ENCODE measurements at regions not wholly inside any gene's neighbourhood (a gene's known extent, or its start where the extent isn't known, plus 50 kb on each side); places are given as distances from the start of the nearest gene placed in this dataset.

DNA sequence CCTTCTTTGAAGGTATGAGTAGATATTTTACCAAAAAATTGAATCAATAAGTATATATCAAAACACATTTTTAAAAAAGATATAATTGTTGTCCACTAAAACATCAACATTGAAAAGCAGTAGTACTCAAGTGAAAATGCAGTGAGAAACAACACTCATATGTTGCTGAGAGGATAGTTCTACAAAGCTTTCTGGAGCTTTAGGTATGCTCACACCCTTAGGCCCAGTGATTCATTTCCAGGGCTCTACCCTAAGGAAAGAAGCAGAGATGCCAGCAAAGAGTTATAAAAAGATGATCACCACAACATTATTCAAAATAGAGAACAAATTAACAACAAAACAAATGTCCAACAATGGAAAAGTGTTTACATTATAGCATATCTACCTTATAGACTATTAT, 197.3 kb upstream of the CCDC150 start:
- H3K27ac Mint-ChIP-seq: no peak overlapping the region
- no peaks in the 10 kb centered on the region for H3K9me3 Mint-ChIP-seq
- H3K36me3 Mint-ChIP-seq (ENCODE audit: low read depth): no peaks in the 10 kb centered on the region
- H3K4me3 Mint-ChIP-seq: no peak overlapping the region
- no peaks in the 10 kb centered on the region for H3K4me1 Mint-ChIP-seq
- no peak for ATAC-seq (replicated peaks)
- peaks cover 12% of the 10 kb centered on the region for H3K27me3 Mint-ChIP-seq

DNA sequence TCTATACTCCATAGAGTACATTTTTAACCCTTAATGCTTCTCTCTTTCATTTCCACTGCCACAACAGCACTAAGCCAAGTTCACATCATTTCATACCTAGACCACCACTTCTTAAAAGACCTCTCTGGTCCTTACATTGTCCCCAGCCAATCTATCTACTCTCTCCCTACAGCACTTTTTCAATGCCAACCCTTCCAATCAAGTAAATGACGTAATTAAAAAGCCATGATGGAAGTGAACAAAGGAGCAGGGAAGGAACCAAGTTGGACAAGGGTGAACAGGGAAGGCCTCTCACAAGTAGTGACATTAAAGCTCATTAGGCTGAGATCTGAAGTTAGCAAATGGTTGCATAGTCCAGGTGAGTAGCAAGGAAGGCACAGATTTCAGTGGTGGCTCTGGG, 195.1 kb upstream of the CCDC150 start:
- H3K36me3 Mint-ChIP-seq (ENCODE audit: low read depth): no peaks in the 10 kb centered on the region
- no peak for ATAC-seq (replicated peaks)
- no peak overlapping the region for H3K27ac Mint-ChIP-seq
- peaks cover 10% of the 10 kb centered on the region for H3K27me3 Mint-ChIP-seq
- H3K4me3 Mint-ChIP-seq: no peak overlapping the region
- no peaks in the 10 kb centered on the region for H3K9me3 Mint-ChIP-seq
- no peaks in the 10 kb centered on the region for H3K4me1 Mint-ChIP-seq

DNA sequence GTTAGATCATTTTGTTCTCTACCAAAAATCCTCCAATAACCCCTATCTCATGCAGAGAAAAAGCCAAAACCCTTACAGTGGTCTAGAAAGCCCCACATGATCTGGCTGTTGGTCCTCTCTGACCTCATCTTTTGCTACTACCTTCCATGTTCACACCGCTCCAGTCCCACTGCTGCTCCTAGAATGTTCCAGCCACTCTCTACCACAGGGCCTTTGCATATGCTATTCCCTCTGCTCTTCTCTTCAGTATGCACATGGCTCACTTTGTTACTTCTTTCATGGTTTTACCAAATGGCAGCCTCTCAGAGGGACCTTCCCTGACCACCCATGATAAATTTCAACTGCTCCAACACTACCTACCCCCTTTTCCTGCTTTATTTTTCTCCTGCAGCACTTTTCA, 193.5 kb upstream of the CCDC150 start:
- peaks cover 6% of the 10 kb centered on the region for H3K27me3 Mint-ChIP-seq
- H3K9me3 Mint-ChIP-seq: no peaks in the 10 kb centered on the region
- no peak overlapping the region for H3K4me3 Mint-ChIP-seq
- no peaks in the 10 kb centered on the region for H3K36me3 Mint-ChIP-seq (ENCODE audit: low read depth)
- H3K27ac Mint-ChIP-seq: no peak overlapping the region
- no peak for ATAC-seq (replicated peaks)
- H3K4me1 Mint-ChIP-seq: no peaks in the 10 kb centered on the region

DNA sequence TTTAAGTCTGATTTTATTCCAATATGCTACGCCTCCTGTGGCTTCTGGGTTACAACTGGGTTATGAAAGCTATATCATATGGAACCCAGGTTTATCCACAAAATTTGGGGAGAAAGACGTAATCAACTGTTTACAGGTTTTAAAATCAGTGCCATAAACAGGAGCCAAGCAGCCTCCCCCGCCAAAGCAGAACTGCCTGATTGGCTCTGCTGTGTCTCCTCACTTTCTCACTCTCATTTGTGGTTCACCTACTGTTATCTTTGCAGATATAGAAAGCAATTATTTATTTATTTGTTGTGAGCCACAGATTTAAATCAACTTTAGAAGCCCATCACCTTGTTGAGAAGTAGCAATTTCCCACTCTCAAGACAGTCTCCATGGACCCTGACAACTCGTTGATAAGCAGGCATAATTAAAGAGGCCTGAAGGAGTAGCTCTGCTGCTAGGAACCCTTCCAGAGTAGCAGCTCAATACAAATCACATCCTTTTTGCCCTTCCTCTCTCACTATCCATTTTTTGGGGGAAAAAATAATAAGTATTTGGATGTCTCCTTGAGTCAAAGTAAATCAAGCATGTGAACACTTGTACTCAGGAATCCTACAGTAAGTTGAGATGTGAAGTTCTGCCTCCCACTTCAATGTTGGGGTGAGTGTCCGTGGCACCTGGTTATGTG, 191.0 kb upstream of the CCDC150 start:
- no peak overlapping the region for H3K4me3 Mint-ChIP-seq
- no peak overlapping the region for H3K27ac Mint-ChIP-seq
- H3K27me3 Mint-ChIP-seq: peaks cover 6% of the 10 kb centered on the region
- H3K9me3 Mint-ChIP-seq: no peaks in the 10 kb centered on the region
- H3K36me3 Mint-ChIP-seq (ENCODE audit: low read depth): no peaks in the 10 kb centered on the region
- ATAC-seq (replicated peaks): no peak
- H3K4me1 Mint-ChIP-seq: no peaks in the 10 kb centered on the region

DNA sequence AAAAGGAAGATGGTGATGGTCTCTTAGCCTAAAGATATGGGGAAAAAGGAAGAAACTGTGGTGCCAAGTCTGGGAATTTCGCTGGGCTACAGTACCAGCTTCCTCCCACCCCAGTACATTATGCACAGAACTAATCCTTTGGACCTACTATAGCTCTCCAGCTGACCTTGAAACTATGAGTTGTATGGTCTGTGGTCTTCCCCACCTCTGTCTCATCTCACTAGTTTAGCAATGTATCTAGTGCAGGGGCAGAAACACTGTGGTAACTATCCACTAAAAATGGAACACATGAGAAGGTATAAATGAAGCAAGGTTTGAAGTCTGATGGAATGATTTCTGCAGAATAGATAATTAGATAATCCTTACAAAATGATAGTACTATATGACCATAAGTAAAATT, 190.4 kb upstream of the CCDC150 start:
- Mint-ChIP-seq H3K36me3 (ENCODE audit: low read depth) (no peaks in the 10 kb centered on the region), H3K9me3 (no peaks in the 10 kb centered on the region), H3K27ac (no peak overlapping the region), H3K27me3 (peaks cover 6% of the 10 kb centered on the region), H3K4me1 (no peaks in the 10 kb centered on the region), H3K4me3 (no peak overlapping the region)
- ATAC-seq (replicated peaks): no peak

DNA sequence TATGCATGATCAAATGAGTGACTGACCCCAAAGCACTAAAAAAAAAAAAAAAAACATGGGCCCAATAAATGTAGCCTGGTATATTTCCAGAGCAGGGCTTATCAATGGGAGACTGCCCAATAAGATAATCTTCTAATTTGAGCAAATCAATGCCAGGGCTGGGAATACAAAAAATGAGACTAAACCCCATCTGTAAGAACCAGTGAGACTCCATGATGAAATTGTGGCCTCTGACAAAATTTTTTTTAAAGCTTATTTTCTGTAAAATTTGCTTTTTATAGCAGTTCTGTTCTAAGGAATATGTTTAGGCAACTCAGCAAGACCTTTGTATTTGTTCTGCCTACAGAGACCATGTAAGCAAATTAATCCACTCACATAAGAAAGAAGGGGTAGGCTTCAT, 186.8 kb upstream of the CCDC150 start:
- no peaks in the 10 kb centered on the region for H3K9me3 Mint-ChIP-seq
- ATAC-seq (replicated peaks): no peak
- H3K36me3 Mint-ChIP-seq (ENCODE audit: low read depth): no peaks in the 10 kb centered on the region
- no peak overlapping the region for H3K4me3 Mint-ChIP-seq
- H3K27ac Mint-ChIP-seq: no peak overlapping the region
- H3K4me1 Mint-ChIP-seq: no peaks in the 10 kb centered on the region
- peaks cover 18% of the 10 kb centered on the region for H3K27me3 Mint-ChIP-seq

DNA sequence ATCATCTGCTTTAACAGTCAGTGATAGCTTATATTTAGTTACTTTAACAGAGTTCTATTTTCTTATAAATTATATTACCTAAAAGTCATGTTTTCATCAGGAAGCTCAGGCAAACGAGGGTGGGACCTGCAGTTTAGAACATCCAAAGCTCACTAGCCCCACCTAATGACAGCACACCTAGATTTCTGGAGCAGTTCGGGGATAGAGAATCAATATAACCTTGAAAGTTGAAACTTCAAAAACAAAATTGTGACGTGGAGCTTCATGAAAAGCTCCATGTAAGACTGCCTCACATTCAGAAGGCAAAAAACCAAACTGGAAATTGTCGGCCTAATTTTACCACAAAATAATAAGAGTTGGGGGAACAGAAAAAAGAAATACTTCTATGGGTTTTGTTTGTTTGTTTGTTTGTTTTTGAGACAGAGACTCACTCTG, 185.9 kb upstream of the CCDC150 start:
- no peak overlapping the region for H3K4me3 Mint-ChIP-seq
- no peaks in the 10 kb centered on the region for H3K9me3 Mint-ChIP-seq
- H3K36me3 Mint-ChIP-seq (ENCODE audit: low read depth): no peaks in the 10 kb centered on the region
- no peak overlapping the region for H3K27ac Mint-ChIP-seq
- peaks cover 20% of the 10 kb centered on the region for H3K27me3 Mint-ChIP-seq
- H3K4me1 Mint-ChIP-seq: no peaks in the 10 kb centered on the region
- peak; percentile 56 for ATAC-seq (replicated peaks)

DNA sequence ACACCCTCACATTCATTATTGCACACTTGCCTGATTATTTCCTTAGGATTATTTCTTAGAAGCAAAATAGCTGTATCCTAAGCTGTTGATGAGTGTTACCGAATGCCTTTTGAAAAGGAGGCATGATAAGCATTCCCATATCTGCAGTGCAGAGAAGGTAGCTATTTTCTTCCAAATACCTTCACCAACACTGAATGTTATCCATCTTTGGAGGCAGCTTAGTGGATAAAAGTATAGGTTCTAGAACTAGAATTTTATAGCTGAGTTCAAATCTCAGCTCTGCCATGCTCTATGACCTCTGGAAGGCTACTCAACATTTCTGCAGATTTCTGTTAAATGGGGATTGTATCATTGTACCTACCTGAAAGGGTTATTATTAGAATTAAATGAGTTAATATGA, 185.0 kb upstream of the CCDC150 start:
- H3K9me3 Mint-ChIP-seq: no peaks in the 10 kb centered on the region
- no peak for ATAC-seq (replicated peaks)

DNA sequence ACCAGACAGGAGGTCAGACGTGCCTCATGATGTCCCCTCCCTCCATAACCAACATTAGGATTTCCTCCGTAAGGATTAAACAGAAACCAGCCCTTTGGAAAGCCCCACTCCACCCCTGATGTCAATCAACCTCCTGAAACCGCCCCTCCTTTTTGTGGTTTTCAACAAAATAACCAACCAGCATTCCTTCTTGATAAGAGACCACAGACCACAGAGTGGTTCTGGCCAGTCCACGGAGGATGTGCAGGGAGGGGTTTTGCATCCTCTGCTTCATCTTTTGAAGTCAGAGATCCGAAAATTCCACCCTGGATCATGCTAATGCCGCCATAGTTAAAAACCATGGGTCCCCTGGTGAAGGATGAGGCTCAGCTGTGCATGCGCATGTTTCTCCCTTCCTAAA, 180.0 kb upstream of the CCDC150 start:
- ATAC-seq (replicated peaks): no peak
- Mint-ChIP-seq H3K4me3 (peak overlapping the region; percentile 5), H3K36me3 (ENCODE audit: low read depth) (no peaks in the 10 kb centered on the region), H3K27ac (no peak overlapping the region), H3K27me3 (peaks cover 32% of the 10 kb centered on the region), H3K9me3 (peaks cover 4% of the 10 kb centered on the region), H3K4me1 (no peaks in the 10 kb centered on the region)

More for the DNA sequence above, 185.0 kb upstream of the CCDC150 start:
- no peak overlapping the region for H3K27ac Mint-ChIP-seq
- H3K27me3 Mint-ChIP-seq: peaks cover 24% of the 10 kb centered on the region
- H3K4me1 Mint-ChIP-seq: no peaks in the 10 kb centered on the region
- H3K36me3 Mint-ChIP-seq (ENCODE audit: low read depth): no peaks in the 10 kb centered on the region
- H3K4me3 Mint-ChIP-seq: no peak overlapping the region

DNA sequence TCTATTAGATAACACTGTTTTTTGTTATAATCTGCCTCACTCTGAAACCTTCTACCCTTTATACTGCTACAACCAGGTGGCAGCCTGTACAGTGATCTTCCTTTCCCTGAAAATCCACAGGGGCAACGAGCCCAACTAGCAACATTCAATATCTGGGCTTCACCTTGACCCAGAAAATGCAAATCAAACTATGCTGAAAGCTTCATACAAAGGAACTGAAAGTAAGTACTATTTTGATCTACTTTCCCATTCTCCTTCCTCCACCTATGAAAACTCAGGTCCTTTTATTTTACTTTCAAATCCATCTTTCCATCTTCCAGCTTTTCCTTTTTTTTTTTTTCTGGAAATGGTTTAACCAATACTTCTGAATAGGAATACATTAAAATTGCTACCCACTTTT, 175.8 kb upstream of the CCDC150 start:
- Mint-ChIP-seq H3K9me3 (peaks cover 4% of the 10 kb centered on the region), H3K27me3 (peaks cover 27% of the 10 kb centered on the region), H3K4me1 (no peaks in the 10 kb centered on the region), H3K36me3 (ENCODE audit: low read depth) (no peaks in the 10 kb centered on the region), H3K27ac (no peak overlapping the region), H3K4me3 (no peak overlapping the region)
- ATAC-seq (replicated peaks): no peak

DNA sequence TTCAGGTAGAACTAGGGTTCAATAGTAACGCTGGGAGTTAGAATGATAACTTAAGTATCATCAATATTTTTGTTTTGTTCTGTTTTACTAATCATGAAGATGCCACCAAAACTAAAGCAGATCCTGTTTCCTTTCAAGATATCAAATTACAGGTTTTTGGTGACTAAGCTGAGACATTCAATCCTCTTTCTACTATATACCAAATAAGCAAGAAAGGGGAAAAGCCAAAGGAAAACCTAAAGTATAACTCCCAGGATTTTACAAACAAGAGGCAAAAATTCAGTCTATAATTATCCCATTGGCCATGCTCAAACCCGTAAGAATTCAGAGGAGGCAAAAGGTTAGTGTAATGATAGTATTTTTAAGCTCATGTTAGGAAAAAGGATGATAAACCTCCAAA, 175.2 kb upstream of the CCDC150 start:
- Mint-ChIP-seq H3K4me1 (no peaks in the 10 kb centered on the region), H3K27me3 (peaks cover 27% of the 10 kb centered on the region), H3K27ac (no peak overlapping the region), H3K4me3 (no peak overlapping the region), H3K36me3 (ENCODE audit: low read depth) (no peaks in the 10 kb centered on the region), H3K9me3 (peaks cover 4% of the 10 kb centered on the region)
- no peak for ATAC-seq (replicated peaks)

DNA sequence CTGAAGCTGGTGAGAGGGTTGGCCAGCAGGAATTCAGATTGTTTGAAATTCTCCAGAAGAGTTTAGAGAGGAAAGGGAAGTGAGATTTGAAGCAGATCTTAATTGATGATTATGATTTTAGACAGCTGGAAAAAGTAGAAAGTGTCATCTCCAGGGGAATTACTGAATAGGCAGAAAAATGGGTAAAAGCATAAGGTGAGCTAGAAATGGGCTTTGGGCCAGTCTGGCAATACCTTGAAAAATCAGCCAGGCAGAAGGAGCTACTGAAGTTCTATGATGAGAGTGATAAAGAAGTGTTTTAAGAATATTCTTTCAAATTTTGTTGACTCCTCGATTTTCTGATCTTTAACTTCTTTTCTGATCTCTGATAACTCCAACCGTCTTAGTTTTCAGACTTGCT, 172.9 kb upstream of the CCDC150 start:
- ATAC-seq (replicated peaks): no peak
- H3K9me3 Mint-ChIP-seq: no peaks in the 10 kb centered on the region
- H3K36me3 Mint-ChIP-seq (ENCODE audit: low read depth): no peaks in the 10 kb centered on the region
- H3K4me1 Mint-ChIP-seq: no peaks in the 10 kb centered on the region
- H3K27ac Mint-ChIP-seq: no peak overlapping the region
- no peak overlapping the region for H3K4me3 Mint-ChIP-seq
- peaks cover 22% of the 10 kb centered on the region for H3K27me3 Mint-ChIP-seq

DNA sequence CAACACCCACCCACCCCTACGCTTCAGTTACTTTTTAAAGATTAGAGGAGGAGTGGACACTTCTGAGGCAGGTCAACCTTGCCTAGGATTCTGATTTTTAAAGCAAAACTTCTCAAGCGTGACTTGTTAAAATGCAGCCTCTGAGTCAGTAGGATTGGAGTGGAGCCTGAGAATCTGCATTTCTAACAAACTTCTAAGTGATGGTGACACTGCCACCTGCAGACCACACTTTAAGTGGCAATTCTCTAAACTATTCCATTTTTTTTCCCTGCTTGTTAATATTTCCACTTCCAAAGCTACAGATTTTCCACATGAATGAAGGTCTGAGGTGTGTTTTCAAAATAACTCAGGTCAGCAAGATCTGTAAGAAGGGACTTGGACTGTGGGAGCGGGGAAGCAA, 171.1 kb upstream of the CCDC150 start:
- H3K4me1 Mint-ChIP-seq: no peaks in the 10 kb centered on the region
- no peak overlapping the region for H3K27ac Mint-ChIP-seq
- no peaks in the 10 kb centered on the region for H3K36me3 Mint-ChIP-seq (ENCODE audit: low read depth)
- no peaks in the 10 kb centered on the region for H3K9me3 Mint-ChIP-seq
- peaks cover 22% of the 10 kb centered on the region for H3K27me3 Mint-ChIP-seq
- ATAC-seq (replicated peaks): no peak
- H3K4me3 Mint-ChIP-seq: no peak overlapping the region

DNA sequence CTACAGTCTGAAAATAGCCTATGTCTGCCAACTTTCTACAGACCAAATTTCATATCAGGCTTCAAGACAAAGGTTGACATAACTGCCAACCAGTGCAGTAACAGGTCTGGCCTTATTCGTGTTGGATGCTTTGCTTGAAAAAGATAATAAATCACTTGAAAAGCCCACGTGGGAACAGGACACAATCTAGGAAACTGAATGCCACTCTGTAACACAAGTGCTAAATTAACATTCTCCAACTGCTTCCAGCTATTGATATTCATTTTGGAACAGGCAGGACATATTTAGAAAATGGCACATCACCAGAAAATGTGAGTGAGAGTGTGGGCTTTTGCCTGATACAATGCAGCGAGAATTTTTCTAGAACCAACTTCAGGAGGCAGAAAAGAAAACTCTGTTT, 165.9 kb upstream of the CCDC150 start:
- no peaks in the 10 kb centered on the region for H3K9me3 Mint-ChIP-seq
- H3K27me3 Mint-ChIP-seq: peaks cover 8% of the 10 kb centered on the region
- H3K4me1 Mint-ChIP-seq: no peaks in the 10 kb centered on the region
- H3K27ac Mint-ChIP-seq: no peak overlapping the region
- H3K4me3 Mint-ChIP-seq: no peak overlapping the region
- H3K36me3 Mint-ChIP-seq (ENCODE audit: low read depth): no peaks in the 10 kb centered on the region
- no peak for ATAC-seq (replicated peaks)

DNA sequence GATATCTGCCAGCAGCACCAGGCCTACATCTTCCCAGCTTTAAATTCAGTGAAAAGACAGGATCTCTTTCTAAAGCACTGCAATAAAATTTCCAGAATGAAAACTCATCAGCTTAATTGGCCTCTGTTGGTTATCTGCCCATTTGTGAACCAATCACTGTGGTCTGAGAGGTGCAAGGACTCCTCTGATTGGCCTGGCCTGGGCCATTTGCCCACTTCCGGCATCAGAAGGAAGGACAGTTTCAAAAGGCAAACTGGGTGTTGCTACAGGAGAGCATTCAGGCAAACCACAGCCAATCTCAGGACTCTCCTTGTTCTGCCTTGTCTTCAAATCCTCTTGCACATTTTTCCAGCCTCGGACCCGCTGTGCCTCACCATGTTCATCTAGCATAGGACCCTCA, 163.9 kb upstream of the CCDC150 start:
- ATAC-seq (replicated peaks): no peak
- Mint-ChIP-seq H3K4me1 (no peaks in the 10 kb centered on the region), H3K9me3 (no peaks in the 10 kb centered on the region), H3K27me3 (peaks cover 9% of the 10 kb centered on the region), H3K4me3 (no peak overlapping the region), H3K36me3 (ENCODE audit: low read depth) (no peaks in the 10 kb centered on the region), H3K27ac (no peak overlapping the region)

DNA sequence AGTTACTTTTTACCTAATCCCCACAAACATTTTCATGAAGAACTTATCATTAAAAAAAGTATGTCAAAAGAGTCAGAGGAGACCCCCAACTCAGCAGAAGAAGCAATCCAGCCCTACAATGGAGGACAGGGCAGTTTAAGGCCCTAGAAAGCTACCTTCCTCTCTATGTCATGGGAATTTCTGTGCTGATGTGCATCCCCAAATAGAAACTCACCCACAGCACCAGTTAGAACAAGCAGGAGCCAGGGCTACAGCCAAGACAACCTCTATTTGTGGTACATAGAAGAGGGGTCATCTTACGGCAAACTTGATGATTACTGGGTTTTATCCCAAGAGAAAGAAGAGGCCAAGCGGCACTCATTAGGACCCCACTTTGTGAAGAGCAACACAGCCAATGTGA, 160.9 kb upstream of the CCDC150 start:
- H3K36me3 Mint-ChIP-seq (ENCODE audit: low read depth): no peaks in the 10 kb centered on the region
- H3K4me3 Mint-ChIP-seq: no peak overlapping the region
- no peaks in the 10 kb centered on the region for H3K4me1 Mint-ChIP-seq
- H3K9me3 Mint-ChIP-seq: no peaks in the 10 kb centered on the region
- H3K27ac Mint-ChIP-seq: no peak overlapping the region
- H3K27me3 Mint-ChIP-seq: peaks cover 7% of the 10 kb centered on the region
- no peak for ATAC-seq (replicated peaks)

Data from activated T-helper 17 cell treated with anti-CD3 and anti-CD28 coated beads, Interleukin-2, amount 50 U/mL, for 72 hours (primary cell).